D721Med (cell line): ENCODE measurements at regions not wholly inside any gene's neighbourhood (a gene's known extent, or its start where the extent isn't known, plus 50 kb on each side); places are given as distances from the start of the nearest gene placed in this dataset.
"Not testable (repeated sequence)": the region's sequence is repeated elsewhere in the genome, so short reads cannot be mapped to it uniquely, and the experiment has no call there.

Source experiments
- DNase-seq: peaks from one replicate; pipeline ENCODE4 v3.0.0; 2011; ENCODE audit warnings: low spot score; ENCODE audit not compliant: insufficient read length
- FAIRE-seq: peaks from 2 replicates; lab custom pipeline; 2011; peaks lifted over from hg19 to GRCh38; lab: Jason Lieb, UNC
- TF ChIP-seq, protein P1 (sequence below): IDR thresholded peaks from 2 replicates; pipeline ENCODE4 v1.5.1; 2012; ENCODE audit warnings: mild to moderate bottlenecking, control low read depth; ENCODE audit not compliant: insufficient read depth; ENCODE audit errors: missing control alignments

GRCh38 chr12:9406564-9407424 is 198.6 kb upstream of the PZP start:
- DNase-seq (no peak), FAIRE-seq (no peak)
- TF ChIP-seq, protein P1, sequence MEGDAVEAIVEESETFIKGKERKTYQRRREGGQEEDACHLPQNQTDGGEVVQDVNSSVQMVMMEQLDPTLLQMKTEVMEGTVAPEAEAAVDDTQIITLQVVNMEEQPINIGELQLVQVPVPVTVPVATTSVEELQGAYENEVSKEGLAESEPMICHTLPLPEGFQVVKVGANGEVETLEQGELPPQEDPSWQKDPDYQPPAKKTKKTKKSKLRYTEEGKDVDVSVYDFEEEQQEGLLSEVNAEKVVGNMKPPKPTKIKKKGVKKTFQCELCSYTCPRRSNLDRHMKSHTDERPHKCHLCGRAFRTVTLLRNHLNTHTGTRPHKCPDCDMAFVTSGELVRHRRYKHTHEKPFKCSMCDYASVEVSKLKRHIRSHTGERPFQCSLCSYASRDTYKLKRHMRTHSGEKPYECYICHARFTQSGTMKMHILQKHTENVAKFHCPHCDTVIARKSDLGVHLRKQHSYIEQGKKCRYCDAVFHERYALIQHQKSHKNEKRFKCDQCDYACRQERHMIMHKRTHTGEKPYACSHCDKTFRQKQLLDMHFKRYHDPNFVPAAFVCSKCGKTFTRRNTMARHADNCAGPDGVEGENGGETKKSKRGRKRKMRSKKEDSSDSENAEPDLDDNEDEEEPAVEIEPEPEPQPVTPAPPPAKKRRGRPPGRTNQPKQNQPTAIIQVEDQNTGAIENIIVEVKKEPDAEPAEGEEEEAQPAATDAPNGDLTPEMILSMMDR, result no peak

DNA sequence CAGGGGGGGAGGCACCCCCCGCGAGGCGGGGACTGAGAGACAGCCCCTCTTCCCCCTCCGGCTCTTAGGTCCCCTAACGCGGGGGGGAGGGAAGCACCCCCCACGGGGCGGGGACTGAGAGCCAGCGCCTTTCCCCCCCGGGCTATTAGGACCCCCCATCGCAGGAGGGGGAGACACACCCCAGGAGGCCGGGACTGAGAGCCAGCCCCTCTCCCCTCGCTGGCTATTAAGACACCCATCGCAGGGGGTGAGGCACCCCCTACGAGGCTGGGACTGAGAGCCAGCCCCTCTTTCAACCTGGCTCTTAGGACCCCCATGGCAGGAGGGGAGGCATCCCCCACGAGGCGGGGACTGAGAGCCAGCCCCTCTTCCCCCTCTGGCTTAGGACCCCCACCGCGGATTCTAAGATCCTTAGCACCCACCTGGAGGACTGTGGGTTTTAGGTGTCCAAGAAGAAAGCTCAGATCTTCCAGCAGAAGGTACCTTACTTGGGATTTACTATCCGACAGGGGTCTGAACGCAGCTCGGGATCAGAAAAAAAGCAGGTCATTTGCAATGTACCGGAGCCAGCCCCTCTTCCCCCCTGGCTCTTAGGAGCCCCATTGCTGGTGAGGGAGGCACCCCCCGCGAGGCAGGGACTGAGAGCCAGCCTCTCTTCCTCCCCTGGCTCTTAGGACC is 197.8 kb upstream of the PZP start:
- no peak for FAIRE-seq
- no peak for DNase-seq
- TF ChIP-seq, protein P1, result no peak

DNA sequence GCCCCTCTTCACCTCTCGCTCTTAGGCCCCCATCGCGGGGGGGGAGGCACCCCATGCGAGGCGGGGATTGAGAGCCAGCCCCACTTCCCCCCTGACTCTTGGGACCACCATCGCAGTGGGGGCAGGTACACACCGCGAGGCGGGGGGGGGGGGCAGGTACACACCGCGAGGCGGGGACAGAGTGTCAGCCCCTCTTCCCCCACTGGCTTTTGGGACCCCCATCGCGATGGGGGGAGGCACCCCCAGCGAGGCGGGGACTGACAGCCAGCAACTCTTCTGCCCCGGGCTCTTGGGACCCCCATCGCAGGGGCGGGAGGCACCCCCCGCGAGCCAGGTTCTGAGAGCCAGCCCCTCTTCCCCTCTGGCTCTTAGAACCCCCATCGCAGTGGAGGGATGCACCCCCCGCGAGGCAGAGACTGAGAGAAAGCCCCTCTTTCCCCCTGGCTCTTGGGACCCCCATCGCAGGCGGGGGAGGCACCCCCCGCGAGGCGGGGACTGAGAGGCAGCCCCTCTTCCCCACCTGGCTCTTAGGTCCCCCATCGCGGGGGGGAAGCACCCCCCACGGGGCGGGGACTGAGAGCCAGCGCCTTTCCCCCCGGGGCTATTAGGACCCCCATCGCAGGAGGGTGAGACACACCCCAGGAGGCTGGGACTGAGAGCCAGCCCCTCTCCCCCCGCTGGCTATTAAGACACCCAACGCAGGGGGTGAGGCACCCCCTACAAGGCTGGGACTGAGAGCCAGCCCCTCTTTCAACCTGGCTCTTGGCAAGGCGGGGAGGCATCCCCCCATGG is 196.5 kb upstream of the PZP start:
- DNase-seq (no peak), FAIRE-seq (no peak)
- TF ChIP-seq, protein P1, result no peak

GRCh38 chr12:9404031-9404430 is 195.8 kb upstream of the PZP start:
- TF ChIP-seq, protein P1, result no peak
- FAIRE-seq (no peak), DNase-seq (no peak)

GRCh38 chr12:9402432-9403040 is 194.3 kb upstream of the PZP start:
- FAIRE-seq, DNase-seq: not testable (repeated sequence)

GRCh38 chr12:9396367-9396766 is 188.2 kb upstream of the PZP start:
- FAIRE-seq, DNase-seq: not testable (repeated sequence)

DNA sequence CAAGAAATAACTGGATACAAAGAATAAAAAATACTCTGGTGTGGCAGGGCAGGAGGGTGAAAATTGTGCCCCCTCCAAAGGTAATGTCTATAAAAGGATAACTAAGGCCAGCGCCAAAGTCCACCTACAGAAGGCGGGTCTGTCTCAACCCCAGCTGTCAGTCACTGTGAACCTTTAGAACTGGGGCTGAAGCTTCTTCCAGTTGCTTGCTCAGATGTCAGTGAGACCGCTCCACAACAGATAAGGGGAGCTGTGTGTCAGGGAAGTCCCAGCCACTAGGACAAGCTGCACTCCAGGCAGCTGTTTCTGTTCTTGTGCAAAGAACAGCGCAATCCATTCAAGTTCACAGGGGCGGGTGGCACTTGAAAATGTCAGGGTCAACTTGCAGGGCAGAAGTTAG is 187.0 kb upstream of the PZP start:
- DNase-seq, FAIRE-seq: not testable (repeated sequence)

DNA sequence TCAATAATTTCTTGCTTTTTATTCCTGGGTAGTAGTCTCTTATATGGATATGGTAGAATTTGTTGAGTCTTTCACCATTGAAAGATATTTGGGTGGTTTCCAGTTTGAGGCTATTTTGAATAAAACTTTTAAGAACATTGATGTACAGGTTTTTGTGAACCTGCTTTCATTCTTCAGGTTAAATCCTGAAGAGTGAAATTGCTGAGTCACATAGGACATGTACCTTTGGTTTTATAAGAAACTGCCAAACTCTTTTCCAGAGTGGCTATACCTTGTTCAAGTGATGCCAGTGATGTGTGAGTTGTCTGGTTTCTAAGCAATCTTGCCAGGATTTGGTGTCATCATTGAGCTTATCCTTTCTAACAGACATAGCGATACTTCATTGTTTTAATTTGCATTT is 184.6 kb upstream of the PZP start:
- TF ChIP-seq, protein P1, result no peak
- no peak for DNase-seq
- FAIRE-seq, result no peak
